Mesothelial cell of epicardium (in vitro differentiated cells): ENCODE measurements at regions not wholly inside any gene's neighbourhood (a gene's known extent, or its start where the extent isn't known, plus 50 kb on each side); places are given as distances from the start of the nearest gene placed in this dataset.

ENCODE experiments used
- DNase-seq, 2 experiments: peaks; one replicate each; pipeline ENCODE4 v3.0.0; 2021; ENCODE audit warnings: low spot score in 2 of 2; ENCODE audit not compliant: unreplicated experiment in 2 of 2
- H3K27ac Mint-ChIP-seq: 2 replicates; pipeline ENCODE4 v1.8.0; 2021; ENCODE audit warnings: mixed read lengths
- H3K27me3 Mint-ChIP-seq: 2 replicates; pipeline ENCODE4 v1.8.0; 2021; ENCODE audit warnings: low read depth, mixed read lengths
- H3K36me3 Mint-ChIP-seq: 2 replicates; pipeline ENCODE4 v1.8.0; 2021; ENCODE audit warnings: mixed read lengths
- H3K4me1 Mint-ChIP-seq: 2 replicates; pipeline ENCODE4 v1.8.0; 2021; ENCODE audit warnings: mixed read lengths
- H3K4me3 Mint-ChIP-seq: 2 replicates; pipeline ENCODE4 v1.8.0; 2021; ENCODE audit warnings: mild to moderate bottlenecking, moderate library complexity, mixed read lengths
- H3K9me3 Mint-ChIP-seq: 2 replicates; pipeline ENCODE4 v1.8.0; 2021; ENCODE audit warnings: mixed read lengths
- TF ChIP-seq, protein P1 (sequence below): fragments of 200-600 bp; sonication (generic); IDR thresholded peaks from one replicate; pipeline ENCODE4 v1.5.0; 2021; ENCODE audit warnings: antibody characterized with exemption; ENCODE audit not compliant: unreplicated experiment

DNA sequence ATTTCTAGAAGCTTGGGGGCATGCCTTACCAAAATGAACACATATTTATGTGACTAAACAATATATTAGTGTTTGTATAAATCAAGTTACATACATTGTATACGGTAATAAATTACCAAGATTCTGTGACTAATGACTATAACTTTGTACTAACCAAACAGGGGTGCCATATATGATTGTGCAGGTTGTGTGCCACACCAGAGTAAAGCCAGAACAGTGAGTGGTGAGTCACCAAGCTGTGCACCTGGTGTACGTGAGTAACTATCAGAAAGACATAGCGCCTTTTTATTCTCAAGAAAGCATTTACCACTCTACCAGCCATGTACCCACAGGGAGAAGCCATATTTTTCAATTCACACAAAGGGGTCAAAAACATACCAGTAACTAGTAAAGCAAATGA lies 453.2 kb upstream of the PIK3C3 start:
- no peak overlapping the region for H3K4me3 Mint-ChIP-seq
- no peak overlapping the region for H3K27ac Mint-ChIP-seq
- H3K4me1 Mint-ChIP-seq, result no peaks in the 10 kb centered on the region
- DNase-seq, result no peak
- H3K27me3 Mint-ChIP-seq, result no peaks in the 10 kb centered on the region
- no peaks in the 10 kb centered on the region for H3K9me3 Mint-ChIP-seq
- TF ChIP-seq, protein P1, sequence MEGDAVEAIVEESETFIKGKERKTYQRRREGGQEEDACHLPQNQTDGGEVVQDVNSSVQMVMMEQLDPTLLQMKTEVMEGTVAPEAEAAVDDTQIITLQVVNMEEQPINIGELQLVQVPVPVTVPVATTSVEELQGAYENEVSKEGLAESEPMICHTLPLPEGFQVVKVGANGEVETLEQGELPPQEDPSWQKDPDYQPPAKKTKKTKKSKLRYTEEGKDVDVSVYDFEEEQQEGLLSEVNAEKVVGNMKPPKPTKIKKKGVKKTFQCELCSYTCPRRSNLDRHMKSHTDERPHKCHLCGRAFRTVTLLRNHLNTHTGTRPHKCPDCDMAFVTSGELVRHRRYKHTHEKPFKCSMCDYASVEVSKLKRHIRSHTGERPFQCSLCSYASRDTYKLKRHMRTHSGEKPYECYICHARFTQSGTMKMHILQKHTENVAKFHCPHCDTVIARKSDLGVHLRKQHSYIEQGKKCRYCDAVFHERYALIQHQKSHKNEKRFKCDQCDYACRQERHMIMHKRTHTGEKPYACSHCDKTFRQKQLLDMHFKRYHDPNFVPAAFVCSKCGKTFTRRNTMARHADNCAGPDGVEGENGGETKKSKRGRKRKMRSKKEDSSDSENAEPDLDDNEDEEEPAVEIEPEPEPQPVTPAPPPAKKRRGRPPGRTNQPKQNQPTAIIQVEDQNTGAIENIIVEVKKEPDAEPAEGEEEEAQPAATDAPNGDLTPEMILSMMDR, result no peak
- H3K36me3 Mint-ChIP-seq, result no peaks in the 10 kb centered on the region

DNA sequence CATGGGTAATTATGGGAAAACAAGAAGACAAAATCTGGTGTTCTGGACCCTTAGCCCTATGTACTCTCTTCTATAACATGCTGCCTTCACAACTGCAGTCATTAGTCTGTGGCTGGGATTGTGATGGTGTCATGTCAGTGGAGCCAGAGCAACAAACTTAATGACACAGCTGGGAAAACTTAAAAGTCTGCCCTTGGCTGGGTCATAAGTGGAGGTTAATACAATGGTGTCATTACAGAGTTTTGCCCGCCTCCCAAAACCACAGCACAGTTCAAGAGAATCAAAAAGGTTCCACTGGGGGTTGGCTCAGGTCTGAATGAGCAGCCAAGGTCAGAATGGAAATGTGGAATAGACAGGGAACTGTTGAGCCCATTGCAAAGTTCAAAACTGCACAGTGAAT lies 455.7 kb upstream of the PIK3C3 start:
- no peaks in the 10 kb centered on the region for H3K27me3 Mint-ChIP-seq
- no peaks in the 10 kb centered on the region for H3K36me3 Mint-ChIP-seq
- H3K4me1 Mint-ChIP-seq, result no peaks in the 10 kb centered on the region
- no peak overlapping the region for H3K27ac Mint-ChIP-seq
- no peak overlapping the region for H3K4me3 Mint-ChIP-seq
- DNase-seq, result no peak
- H3K9me3 Mint-ChIP-seq, result no peaks in the 10 kb centered on the region
- TF ChIP-seq, protein P1, result no peak

DNA sequence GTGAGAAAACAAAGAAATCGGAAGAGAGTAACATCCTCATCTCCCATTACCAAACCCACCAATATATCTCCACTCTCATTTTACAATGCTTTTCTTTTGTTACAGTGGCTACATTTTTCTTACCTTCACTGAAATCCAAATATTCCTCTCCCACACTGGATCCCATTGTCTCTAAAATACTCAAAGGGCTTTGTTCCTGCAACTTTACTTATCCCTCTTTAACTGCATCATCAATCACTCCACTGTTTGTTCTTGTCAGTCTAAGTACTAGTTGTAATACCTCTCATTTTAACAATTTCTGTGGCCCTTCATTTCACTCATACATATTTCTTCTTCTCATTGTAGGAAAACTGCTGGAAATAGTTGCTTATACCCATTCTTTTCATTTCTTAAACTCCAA lies 464.2 kb upstream of the PIK3C3 start:
- H3K27me3 Mint-ChIP-seq, result no peaks in the 10 kb centered on the region
- peaks cover 5% of the 10 kb centered on the region for H3K36me3 Mint-ChIP-seq
- no peak overlapping the region for H3K27ac Mint-ChIP-seq

DNA sequence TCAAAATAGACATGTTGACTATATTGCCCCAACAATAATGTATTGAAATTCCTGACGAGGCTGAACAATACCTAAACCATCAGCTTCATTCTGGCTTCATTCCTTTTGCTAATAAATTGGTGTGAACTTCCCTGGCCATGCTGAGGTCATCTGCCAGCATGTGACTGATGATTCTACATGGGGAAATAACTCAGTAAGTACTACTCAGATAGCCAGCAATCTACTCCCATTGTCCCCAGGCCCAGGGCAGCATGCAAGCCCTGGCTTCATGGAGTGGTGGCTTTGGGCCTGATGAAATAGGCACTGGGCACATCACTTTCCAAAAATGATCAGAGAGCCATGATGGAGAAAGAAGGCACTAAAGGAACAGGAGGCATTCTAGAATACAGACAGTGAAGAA lies 468.5 kb upstream of the PIK3C3 start:
- Mint-ChIP-seq H3K4me1 (no peaks in the 10 kb centered on the region), H3K9me3 (no peaks in the 10 kb centered on the region), H3K4me3 (no peak overlapping the region), H3K36me3 (peaks cover 4% of the 10 kb centered on the region), H3K27ac (no peak overlapping the region), H3K27me3 (no peaks in the 10 kb centered on the region)
- DNase-seq, result no peak
- TF ChIP-seq, protein P1, result no peak

More for the DNA sequence above, 464.2 kb upstream of the PIK3C3 start:
- no peak for DNase-seq
- H3K4me3 Mint-ChIP-seq, result no peak overlapping the region
- no peaks in the 10 kb centered on the region for H3K4me1 Mint-ChIP-seq
- TF ChIP-seq, protein P1, result no peak
- peaks cover 6% of the 10 kb centered on the region for H3K9me3 Mint-ChIP-seq

DNA sequence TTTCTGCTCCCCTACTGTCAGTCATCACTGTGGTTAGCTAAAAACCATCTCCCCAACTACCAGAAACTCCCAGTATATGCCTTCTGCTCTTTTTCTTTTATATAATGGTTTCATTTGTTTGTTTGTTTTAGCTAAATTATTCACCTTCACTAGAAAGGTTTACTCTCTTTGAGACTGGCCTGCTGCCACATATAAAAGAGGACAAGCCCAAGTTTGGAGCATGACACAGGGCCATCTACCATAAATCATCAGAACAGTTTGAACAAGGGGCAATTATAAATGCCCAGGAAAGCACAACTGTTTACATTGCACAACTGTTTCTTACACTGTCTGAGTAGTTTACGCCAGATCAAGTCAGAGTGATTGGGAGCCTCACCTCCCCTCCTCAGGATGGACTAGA lies 471.0 kb upstream of the PIK3C3 start:
- Mint-ChIP-seq H3K27me3 (no peaks in the 10 kb centered on the region), H3K4me1 (no peaks in the 10 kb centered on the region), H3K36me3 (peaks cover 4% of the 10 kb centered on the region), H3K9me3 (no peaks in the 10 kb centered on the region), H3K27ac (no peak overlapping the region), H3K4me3 (no peak overlapping the region)
- no peak for DNase-seq
- TF ChIP-seq, protein P1, result no peak

DNA sequence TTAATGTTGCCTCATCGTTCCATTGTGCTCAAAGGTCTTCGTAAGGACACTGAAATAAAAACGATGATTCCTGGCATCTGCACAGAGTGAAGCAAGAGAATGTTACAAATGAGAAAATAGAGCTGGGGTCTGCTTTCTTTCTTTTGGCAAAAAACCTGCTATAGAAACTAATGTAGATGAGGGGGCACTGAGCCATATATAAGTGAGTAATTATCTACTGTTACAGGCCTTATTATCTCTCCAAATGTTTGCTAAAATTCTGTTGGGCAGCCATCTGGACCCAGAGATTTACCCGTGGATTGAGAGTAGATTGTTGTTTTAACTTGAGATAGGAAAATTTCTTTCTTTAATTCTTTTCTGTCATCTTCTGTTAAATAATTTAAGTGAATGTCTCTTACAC lies 472.5 kb upstream of the PIK3C3 start:
- TF ChIP-seq, protein P1, result no peak
- Mint-ChIP-seq H3K27ac (no peak overlapping the region), H3K4me1 (no peaks in the 10 kb centered on the region), H3K4me3 (no peak overlapping the region), H3K27me3 (no peaks in the 10 kb centered on the region), H3K36me3 (peaks cover 4% of the 10 kb centered on the region), H3K9me3 (no peaks in the 10 kb centered on the region)
- DNase-seq, result no peak
